ENCODE measurements at regions not wholly inside any gene's neighbourhood (a gene's known extent, or its start where the extent isn't known, plus 50 kb on each side); places are given as distances from the start of the nearest gene placed in this dataset.
"Not testable (repeated sequence)": the region's sequence is repeated elsewhere in the genome, so short reads cannot be mapped to it uniquely, and the experiment has no call there.

GRCh38 chr7:27435461-27435860, 192.9 kb downstream of the EVX1 start:
- no peak for DNase-seq
- in situ Hi-C loops (cut with HindIII; ENCODE audit: low pct_ligation_motif_present, low pct_unique_long_range_greater_than_20kb, low sequenced_read_pairs): no loop called here

DNA sequence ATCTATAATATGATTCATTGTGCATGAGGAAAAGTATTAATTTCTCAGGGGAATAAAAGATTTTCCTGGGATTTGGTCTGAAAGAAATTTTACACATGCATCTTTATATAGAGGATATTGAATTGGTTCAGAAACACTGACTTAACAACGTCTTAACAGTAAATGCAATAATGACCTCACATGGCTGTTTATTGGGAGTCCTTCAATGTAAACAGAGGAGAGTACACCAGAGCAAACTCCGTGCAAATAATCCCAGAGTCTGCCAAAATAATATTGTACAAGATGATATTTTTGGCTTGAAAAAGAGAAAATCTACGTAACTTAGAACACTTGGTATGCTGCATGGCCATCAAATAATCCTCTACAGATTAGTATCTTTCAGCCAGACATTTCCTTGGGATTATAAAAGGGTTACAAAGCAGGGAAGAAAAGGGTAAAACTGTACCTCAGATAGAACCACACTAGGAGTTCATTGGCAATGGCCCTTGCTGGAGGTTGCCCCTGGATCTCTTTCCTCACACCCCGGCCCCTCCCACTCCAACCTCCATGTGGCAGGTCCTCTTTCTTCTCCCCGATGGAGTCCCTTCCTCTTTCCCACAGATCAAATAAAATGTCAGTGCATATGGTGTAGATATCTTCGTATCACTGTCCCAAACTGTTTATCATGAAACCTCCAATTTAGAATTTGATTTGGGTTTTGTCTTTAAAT, 196.4 kb downstream of the EVX1 start:
- DNase-seq: no peak
- in situ Hi-C loops (cut with HindIII; ENCODE audit: low pct_ligation_motif_present, low pct_unique_long_range_greater_than_20kb, low sequenced_read_pairs): no loop called here

DNA sequence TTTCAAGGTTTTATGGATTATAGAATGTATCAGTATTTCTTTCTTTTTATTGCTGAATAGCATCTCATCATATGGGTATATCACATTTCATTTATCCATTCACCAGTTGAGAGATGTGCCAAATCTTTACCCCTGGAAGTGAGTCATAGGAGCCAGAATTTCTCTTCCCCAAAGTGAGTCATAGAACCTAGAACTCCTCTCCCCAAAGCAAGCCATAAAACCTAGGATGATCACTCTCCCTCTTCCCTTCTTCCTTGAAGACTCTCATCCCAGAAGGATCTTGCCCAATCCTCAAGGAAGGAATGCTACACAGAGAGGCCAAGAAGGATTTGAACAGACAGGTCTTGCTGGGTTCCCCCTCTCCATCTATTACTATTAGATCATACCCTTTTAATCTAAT, 199.9 kb downstream of the EVX1 start:
- in situ Hi-C loops (cut with HindIII; ENCODE audit: low pct_ligation_motif_present, low pct_unique_long_range_greater_than_20kb, low sequenced_read_pairs): no loop called here
- no peak for DNase-seq

GRCh38 chr7:27449046-27449445, 206.4 kb downstream of the EVX1 start:
- DNase-seq; in situ Hi-C loops (cut with HindIII; ENCODE audit: low pct_ligation_motif_present, low pct_unique_long_range_greater_than_20kb, low sequenced_read_pairs): not testable (repeated sequence)

GRCh38 chr7:27453702-27454405, 208.8 kb downstream of the HIBADH start:
- DNase-seq: no peak
- in situ Hi-C loops (cut with HindIII; ENCODE audit: low pct_ligation_motif_present, low pct_unique_long_range_greater_than_20kb, low sequenced_read_pairs): no loop called here

GRCh38 chr7:27457120-27457519, 205.6 kb downstream of the HIBADH start:
- DNase-seq; in situ Hi-C loops (cut with HindIII; ENCODE audit: low pct_ligation_motif_present, low pct_unique_long_range_greater_than_20kb, low sequenced_read_pairs): not testable (repeated sequence)

GRCh38 chr7:27457603-27458565, 204.8 kb downstream of the HIBADH start:
- DNase-seq; in situ Hi-C loops (cut with HindIII; ENCODE audit: low pct_ligation_motif_present, low pct_unique_long_range_greater_than_20kb, low sequenced_read_pairs): not testable (repeated sequence)

GRCh38 chr7:27459021-27459730, 203.5 kb downstream of the HIBADH start:
- in situ Hi-C loops (cut with HindIII; ENCODE audit: low pct_ligation_motif_present, low pct_unique_long_range_greater_than_20kb, low sequenced_read_pairs): no loop called here
- no peak for DNase-seq

GRCh38 chr7:27459731-27460053, 203.0 kb downstream of the HIBADH start:
- DNase-seq: no peak
- in situ Hi-C loops (cut with HindIII; ENCODE audit: low pct_ligation_motif_present, low pct_unique_long_range_greater_than_20kb, low sequenced_read_pairs): no loop called here

DNA sequence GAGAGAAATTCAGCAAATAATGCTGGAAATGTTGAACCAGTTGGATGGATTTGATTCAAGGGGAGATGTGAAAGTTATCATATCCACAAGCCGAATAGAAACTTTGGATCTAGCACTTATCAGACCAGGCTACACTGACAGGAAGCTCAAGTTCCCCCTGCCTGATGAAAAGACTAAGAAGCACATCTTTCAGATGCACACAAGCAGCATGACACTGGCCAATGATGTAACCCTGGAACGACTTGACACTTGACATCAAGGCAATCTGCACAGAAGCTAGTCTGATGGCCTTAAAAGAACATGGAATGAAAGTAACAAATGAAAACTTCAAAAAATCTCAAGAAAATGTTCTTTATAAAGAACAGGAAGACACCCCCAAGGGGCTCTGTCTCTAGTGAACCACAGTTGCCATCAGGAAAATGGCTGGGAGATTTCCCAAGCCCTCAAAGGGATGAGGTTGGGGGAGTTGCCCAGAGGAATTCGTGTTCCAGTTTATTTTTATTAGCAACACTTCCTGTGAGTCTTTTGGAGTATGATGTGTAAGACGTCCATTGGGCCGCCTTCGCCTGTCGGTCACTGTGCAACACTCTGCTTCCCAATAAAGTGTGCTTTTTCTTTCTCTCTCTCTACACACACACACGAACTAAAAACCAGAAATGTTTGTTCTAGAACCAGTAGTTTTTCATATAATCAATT, 200.0 kb downstream of the HIBADH start:
- in situ Hi-C loops (cut with HindIII; ENCODE audit: low pct_ligation_motif_present, low pct_unique_long_range_greater_than_20kb, low sequenced_read_pairs): no loop called here
- DNase-seq: no peak

GRCh38 chr7:27464970-27465369, 197.7 kb downstream of the HIBADH start:
- in situ Hi-C loops (cut with HindIII; ENCODE audit: low pct_ligation_motif_present, low pct_unique_long_range_greater_than_20kb, low sequenced_read_pairs): no loop called here
- no peak for DNase-seq

DNA sequence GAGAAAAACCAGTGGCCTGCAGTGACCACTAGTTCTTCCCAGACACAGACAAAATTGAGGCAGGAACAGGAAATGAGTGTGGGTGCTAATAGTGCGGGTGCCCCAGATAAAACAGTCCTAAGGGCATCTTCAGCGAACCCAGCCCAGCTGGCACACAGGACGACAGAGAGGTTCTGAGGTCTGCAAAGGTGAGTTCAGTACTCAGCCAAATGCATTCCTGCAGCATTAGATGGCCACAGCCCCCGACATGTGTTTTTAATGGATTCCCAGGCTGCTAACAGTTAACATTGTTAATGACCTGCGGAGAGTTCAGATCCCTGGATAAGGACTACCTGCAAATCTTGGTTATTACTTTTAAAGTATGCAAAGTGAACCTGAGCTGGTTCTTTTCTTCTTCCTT, 196.0 kb downstream of the HIBADH start:
- in situ Hi-C loops (cut with HindIII; ENCODE audit: low pct_ligation_motif_present, low pct_unique_long_range_greater_than_20kb, low sequenced_read_pairs): no loop called here
- DNase-seq: no peak

GRCh38 chr7:27472043-27472442, 190.6 kb downstream of the HIBADH start:
- in situ Hi-C loops (cut with HindIII; ENCODE audit: low pct_ligation_motif_present, low pct_unique_long_range_greater_than_20kb, low sequenced_read_pairs): no loop called here
- DNase-seq: no peak
